HFF-Myc (cell line): ENCODE measurements at regions not wholly inside any gene's neighbourhood (a gene's known extent, or its start where the extent isn't known, plus 50 kb on each side); places are given as distances from the start of the nearest gene placed in this dataset.

Experiments used
- DNase-seq: peaks from one replicate; pipeline ENCODE4 v3.0.0-alpha.2; 2011; ENCODE audit warnings: low read depth; ENCODE audit errors: extremely low read depth
- H3K4me3 ChIP-seq: replicated peaks from 2 replicates; pipeline ENCODE4 v1.5.1; 2011; ENCODE audit warnings: low read depth, mild to moderate bottlenecking, control low read depth, low read length
- CTCF ChIP-seq: IDR thresholded peaks from 2 replicates; pipeline ENCODE4 v1.5.1; 2012; ENCODE audit warnings: mild to moderate bottlenecking, low read depth, low read length, control low read depth; ENCODE audit errors: missing control alignments

- no peak overlapping the region for H3K4me3 ChIP-seq
- no peak for TF ChIP-seq CTCF
- peak; percentile 99 for DNase-seq
These were observed 102.1 kb upstream of the MDFIC start for GRCh38 chr7:114819616-114820362.

GRCh38 chr7:114821030-114821900 is 100.6 kb upstream of the MDFIC start:
- TF ChIP-seq CTCF = no peak
- no peak for DNase-seq
- H3K4me3 ChIP-seq = no peak overlapping the region

- no peak for DNase-seq
- no peak for TF ChIP-seq CTCF
These were observed 99.8 kb upstream of the MDFIC start for GRCh38 chr7:114822131-114822530.

GRCh38 chr7:114822844-114823243 is 99.0 kb upstream of the MDFIC start:
- no peak for TF ChIP-seq CTCF
- H3K4me3 ChIP-seq = no peak overlapping the region
- DNase-seq = no peak

More at GRCh38 chr7:114822131-114822530, 99.8 kb upstream of the MDFIC start:
- no peak overlapping the region for H3K4me3 ChIP-seq

- DNase-seq = no peak
- H3K4me3 ChIP-seq = no peak overlapping the region
- no peak for TF ChIP-seq CTCF
These were observed 98.6 kb upstream of the MDFIC start for GRCh38 chr7:114823290-114823689.

- no peak for DNase-seq
- no peak overlapping the region for H3K4me3 ChIP-seq
- TF ChIP-seq CTCF = peak; percentile 2
These were observed 96.4 kb upstream of the MDFIC start for GRCh38 chr7:114825423-114825951.
